Endothelial cell (in vitro differentiated cells): ENCODE measurements at regions not wholly inside any gene's neighbourhood (a gene's known extent, or its start where the extent isn't known, plus 50 kb on each side); places are given as distances from the start of the nearest gene placed in this dataset.

ENCODE experiments used
- DNase-seq: peaks from one replicate; pipeline ENCODE4 v3.0.0; 2021; ENCODE audit warnings: low spot score
- H3K27ac Mint-ChIP-seq: one replicate; pipeline ENCODE4 v1.8.0; 2021; ENCODE audit warnings: mixed read lengths, inconsistent platforms; ENCODE audit not compliant: unreplicated experiment
- H3K27me3 Mint-ChIP-seq: one replicate; pipeline ENCODE4 v1.8.0; 2021; ENCODE audit warnings: mild to moderate bottlenecking, moderate library complexity, mixed read lengths, inconsistent platforms; ENCODE audit not compliant: unreplicated experiment
- H3K36me3 Mint-ChIP-seq: one replicate; pipeline ENCODE4 v1.8.0; 2021; ENCODE audit warnings: mild to moderate bottlenecking, low read depth, mixed read lengths, inconsistent platforms; ENCODE audit not compliant: unreplicated experiment
- H3K4me1 Mint-ChIP-seq: one replicate; pipeline ENCODE4 v1.8.0; 2021; ENCODE audit warnings: mild to moderate bottlenecking, mixed read lengths, inconsistent platforms; ENCODE audit not compliant: unreplicated experiment
- H3K4me3 Mint-ChIP-seq: one replicate; pipeline ENCODE4 v1.8.0; 2021; ENCODE audit warnings: mild to moderate bottlenecking, mixed read lengths, inconsistent platforms; ENCODE audit not compliant: unreplicated experiment
- H3K9me3 Mint-ChIP-seq: one replicate; pipeline ENCODE4 v1.8.0; 2021; ENCODE audit warnings: mixed read lengths, inconsistent platforms; ENCODE audit not compliant: unreplicated experiment
- TF ChIP-seq, protein P1 (sequence below): fragments of 200-600 bp; sonication (generic); IDR thresholded peaks from one replicate; pipeline ENCODE4 v1.5.0; 2021; ENCODE audit warnings: antibody characterized with exemption; ENCODE audit not compliant: unreplicated experiment

DNA sequence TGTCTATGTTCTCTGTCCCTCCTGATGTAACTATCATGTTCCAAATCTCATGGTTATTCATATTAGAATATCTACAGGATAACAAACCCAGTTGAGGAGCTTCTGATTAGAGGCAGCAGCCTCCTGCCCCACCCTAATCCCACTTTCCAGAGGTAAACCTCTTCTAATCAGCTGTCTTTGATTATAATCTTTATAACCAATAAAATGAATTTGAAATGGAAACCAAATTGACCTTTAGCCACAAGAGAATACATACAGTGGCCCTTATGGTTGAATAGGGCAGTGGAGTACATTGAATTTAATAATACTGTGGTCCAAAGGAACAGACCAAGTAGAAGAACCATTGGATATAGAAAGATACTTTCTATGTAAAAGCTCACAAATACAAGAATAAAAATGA is 281.3 kb upstream of the UMPS start:
- no peak overlapping the region for H3K4me3 Mint-ChIP-seq
- H3K27ac Mint-ChIP-seq, result no peak overlapping the region

DNA sequence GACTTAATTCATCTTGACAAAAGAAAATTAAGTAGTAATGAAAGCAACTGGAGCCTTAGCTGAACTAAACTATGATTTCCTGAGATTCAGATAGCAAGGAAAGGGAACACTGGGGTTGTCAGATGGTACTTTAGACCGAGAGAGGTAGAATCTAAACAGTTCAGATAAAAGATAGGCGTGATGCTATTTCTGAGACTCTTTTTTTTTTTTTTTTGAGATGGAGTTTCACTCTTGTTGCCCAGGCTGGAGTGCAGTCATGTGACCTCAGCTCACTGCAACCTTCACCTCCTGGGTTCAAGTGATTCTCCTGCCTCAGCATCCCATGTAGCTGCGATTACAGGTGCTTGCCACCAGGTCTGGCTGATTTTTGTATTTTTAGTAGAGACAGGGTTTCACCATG is 279.9 kb upstream of the UMPS start:
- H3K9me3 Mint-ChIP-seq, result no peaks in the 10 kb centered on the region
- peaks cover 2% of the 10 kb centered on the region for H3K27me3 Mint-ChIP-seq
- TF ChIP-seq, protein P1, sequence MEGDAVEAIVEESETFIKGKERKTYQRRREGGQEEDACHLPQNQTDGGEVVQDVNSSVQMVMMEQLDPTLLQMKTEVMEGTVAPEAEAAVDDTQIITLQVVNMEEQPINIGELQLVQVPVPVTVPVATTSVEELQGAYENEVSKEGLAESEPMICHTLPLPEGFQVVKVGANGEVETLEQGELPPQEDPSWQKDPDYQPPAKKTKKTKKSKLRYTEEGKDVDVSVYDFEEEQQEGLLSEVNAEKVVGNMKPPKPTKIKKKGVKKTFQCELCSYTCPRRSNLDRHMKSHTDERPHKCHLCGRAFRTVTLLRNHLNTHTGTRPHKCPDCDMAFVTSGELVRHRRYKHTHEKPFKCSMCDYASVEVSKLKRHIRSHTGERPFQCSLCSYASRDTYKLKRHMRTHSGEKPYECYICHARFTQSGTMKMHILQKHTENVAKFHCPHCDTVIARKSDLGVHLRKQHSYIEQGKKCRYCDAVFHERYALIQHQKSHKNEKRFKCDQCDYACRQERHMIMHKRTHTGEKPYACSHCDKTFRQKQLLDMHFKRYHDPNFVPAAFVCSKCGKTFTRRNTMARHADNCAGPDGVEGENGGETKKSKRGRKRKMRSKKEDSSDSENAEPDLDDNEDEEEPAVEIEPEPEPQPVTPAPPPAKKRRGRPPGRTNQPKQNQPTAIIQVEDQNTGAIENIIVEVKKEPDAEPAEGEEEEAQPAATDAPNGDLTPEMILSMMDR, result no peak
- H3K4me3 Mint-ChIP-seq, result no peak overlapping the region
- no peaks in the 10 kb centered on the region for H3K4me1 Mint-ChIP-seq
- peaks cover 61% of the 10 kb centered on the region for H3K36me3 Mint-ChIP-seq
- H3K27ac Mint-ChIP-seq, result no peak overlapping the region
- DNase-seq, result no peak

More for the DNA sequence above, 281.3 kb upstream of the UMPS start:
- no peaks in the 10 kb centered on the region for H3K4me1 Mint-ChIP-seq
- TF ChIP-seq, protein P1, result no peak
- DNase-seq, result no peak
- H3K27me3 Mint-ChIP-seq, result peaks cover 2% of the 10 kb centered on the region
- no peaks in the 10 kb centered on the region for H3K9me3 Mint-ChIP-seq
- peaks cover 57% of the 10 kb centered on the region for H3K36me3 Mint-ChIP-seq

DNA sequence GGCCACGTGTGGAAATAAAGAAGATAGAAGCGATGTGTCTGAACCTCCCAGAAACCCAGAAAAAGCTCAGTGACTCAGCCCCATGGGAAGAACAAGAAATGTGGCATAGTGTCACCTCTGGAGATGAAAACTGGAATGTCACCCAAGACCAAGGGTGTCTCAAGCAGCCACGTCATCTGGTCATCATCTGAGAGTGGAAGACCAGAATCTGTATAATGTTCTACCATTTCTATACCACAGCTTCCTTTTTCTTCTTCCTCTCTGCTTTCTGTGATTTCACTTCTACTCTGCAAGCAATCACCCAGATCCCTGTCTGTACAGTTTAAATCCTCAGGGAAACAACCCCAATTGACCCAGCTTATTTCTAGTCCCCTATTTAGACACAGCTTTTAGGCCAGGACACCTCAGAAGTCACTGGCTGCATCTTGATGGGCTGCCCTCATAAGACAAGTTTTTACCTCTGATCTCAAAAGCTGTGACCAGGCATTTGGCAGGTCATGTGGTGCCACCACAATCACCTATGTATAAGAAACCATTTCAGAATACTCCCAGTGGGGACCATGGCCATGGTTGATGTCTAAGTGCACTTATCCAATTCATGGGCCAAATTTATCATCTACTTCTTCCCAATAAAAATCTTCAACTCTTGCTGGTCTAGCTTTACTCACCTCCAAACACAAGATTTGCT is 278.5 kb upstream of the UMPS start:
- DNase-seq, result no peak
- Mint-ChIP-seq H3K4me3 (peak overlapping the region; percentile 49), H3K36me3 (peaks cover 53% of the 10 kb centered on the region), H3K27me3 (no peaks in the 10 kb centered on the region), H3K9me3 (no peaks in the 10 kb centered on the region), H3K4me1 (no peaks in the 10 kb centered on the region), H3K27ac (no peak overlapping the region)
- TF ChIP-seq, protein P1, result no peak

DNA sequence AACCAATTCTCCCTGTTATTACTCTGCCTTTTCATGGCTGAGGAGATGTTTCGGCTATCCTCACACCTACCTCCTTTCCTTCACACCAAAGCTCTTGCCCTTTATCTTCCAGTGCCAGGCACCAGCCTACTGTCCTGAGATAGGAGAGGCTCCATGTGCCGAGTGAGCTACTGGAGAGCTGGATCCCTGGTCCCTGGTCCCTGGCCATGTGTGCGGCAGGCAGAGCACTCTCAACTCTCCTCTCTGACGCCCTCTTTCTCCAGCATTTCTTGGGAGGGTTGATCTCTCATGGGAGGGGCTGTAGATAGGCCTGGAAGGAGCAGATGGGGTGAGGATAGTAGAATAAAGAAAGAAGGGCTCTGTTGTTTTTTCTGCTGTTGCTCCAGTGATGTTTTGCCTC is 277.1 kb upstream of the UMPS start:
- no peak overlapping the region for H3K4me3 Mint-ChIP-seq
- DNase-seq, result no peak
- no peaks in the 10 kb centered on the region for H3K27me3 Mint-ChIP-seq
- TF ChIP-seq, protein P1, result no peak
- H3K4me1 Mint-ChIP-seq, result no peaks in the 10 kb centered on the region
- H3K27ac Mint-ChIP-seq, result no peak overlapping the region
- H3K9me3 Mint-ChIP-seq, result no peaks in the 10 kb centered on the region
- H3K36me3 Mint-ChIP-seq, result peaks cover 49% of the 10 kb centered on the region

DNA sequence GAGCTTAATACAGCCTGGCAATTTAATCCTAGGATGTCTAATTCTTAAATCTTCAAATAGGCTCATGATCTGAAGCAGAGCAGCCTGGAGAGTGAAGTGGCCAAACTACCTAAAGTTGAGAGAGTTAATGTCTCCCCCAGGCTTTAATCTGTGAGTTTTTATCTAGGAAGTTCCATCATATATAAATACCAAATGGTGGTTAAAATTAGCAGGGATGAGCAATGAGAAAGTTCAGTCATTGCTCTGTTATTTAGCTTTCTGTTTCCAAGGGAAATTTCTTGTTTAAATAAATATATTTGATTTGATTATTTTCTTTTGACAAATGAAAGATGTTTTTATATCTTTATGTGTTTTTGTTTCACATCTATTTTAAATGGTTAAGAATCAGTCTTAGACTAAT is 274.4 kb upstream of the UMPS start:
- Mint-ChIP-seq H3K27me3 (no peaks in the 10 kb centered on the region), H3K9me3 (no peaks in the 10 kb centered on the region), H3K36me3 (peaks cover 41% of the 10 kb centered on the region), H3K27ac (no peak overlapping the region), H3K4me1 (no peaks in the 10 kb centered on the region), H3K4me3 (no peak overlapping the region)
- TF ChIP-seq, protein P1, result no peak
- DNase-seq, result no peak
